ENCODE measurements at regions not wholly inside any gene's neighbourhood (a gene's known extent, or its start where the extent isn't known, plus 50 kb on each side); places are given as distances from the start of the nearest gene placed in this dataset.

GRCh38 chr5:158023266-158023665 lies 164.3 kb upstream of the CLINT1 start:
- Mint-ChIP-seq H3K27me3 (ENCODE audit: low read depth) (no peaks in the 10 kb centered on the region), H3K9me3 (peaks cover 2% of the 10 kb centered on the region), H3K36me3 (ENCODE audit: low read depth) (no peaks in the 10 kb centered on the region), H3K4me3 (no peak overlapping the region), H3K4me1 (no peaks in the 10 kb centered on the region), H3K27ac (ENCODE audit: unreplicated experiment) (no peak overlapping the region)
- TF ChIP-seq, protein P1, sequence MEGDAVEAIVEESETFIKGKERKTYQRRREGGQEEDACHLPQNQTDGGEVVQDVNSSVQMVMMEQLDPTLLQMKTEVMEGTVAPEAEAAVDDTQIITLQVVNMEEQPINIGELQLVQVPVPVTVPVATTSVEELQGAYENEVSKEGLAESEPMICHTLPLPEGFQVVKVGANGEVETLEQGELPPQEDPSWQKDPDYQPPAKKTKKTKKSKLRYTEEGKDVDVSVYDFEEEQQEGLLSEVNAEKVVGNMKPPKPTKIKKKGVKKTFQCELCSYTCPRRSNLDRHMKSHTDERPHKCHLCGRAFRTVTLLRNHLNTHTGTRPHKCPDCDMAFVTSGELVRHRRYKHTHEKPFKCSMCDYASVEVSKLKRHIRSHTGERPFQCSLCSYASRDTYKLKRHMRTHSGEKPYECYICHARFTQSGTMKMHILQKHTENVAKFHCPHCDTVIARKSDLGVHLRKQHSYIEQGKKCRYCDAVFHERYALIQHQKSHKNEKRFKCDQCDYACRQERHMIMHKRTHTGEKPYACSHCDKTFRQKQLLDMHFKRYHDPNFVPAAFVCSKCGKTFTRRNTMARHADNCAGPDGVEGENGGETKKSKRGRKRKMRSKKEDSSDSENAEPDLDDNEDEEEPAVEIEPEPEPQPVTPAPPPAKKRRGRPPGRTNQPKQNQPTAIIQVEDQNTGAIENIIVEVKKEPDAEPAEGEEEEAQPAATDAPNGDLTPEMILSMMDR (conservative IDR thresholded peaks at IDR 0.05) = no peak
- no peak for DNase-seq (ENCODE audit: low read depth, low spot score)

DNA sequence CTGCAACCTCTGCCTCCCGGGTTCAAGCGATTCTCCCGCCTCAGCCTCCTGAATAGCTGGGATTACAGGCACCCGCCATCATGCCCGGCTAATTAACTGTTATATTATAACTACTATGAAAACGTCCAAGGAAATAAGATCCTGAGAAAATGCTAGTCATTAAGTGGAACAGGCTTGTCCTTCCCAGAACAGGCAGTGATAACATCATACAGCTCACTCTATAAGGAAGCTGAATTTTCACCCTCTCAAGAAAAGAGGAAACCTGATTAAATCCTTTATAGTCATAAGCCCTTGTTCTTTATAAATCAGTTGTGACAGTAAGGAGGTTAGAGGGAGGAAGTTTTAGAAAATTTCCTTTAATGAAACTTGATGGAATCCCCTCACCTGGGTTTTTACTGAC lies 163.9 kb upstream of the CLINT1 start:
- H3K4me3 Mint-ChIP-seq = no peak overlapping the region
- no peaks in the 10 kb centered on the region for H3K4me1 Mint-ChIP-seq
- no peak for DNase-seq (ENCODE audit: low read depth, low spot score)
- no peaks in the 10 kb centered on the region for H3K36me3 Mint-ChIP-seq (ENCODE audit: low read depth)
- no peak overlapping the region for H3K27ac Mint-ChIP-seq (ENCODE audit: unreplicated experiment)
- no peaks in the 10 kb centered on the region for H3K27me3 Mint-ChIP-seq (ENCODE audit: low read depth)
- H3K9me3 Mint-ChIP-seq = peaks cover 2% of the 10 kb centered on the region
- TF ChIP-seq, protein P1 (conservative IDR thresholded peaks at IDR 0.05) = no peak

- no peak for DNase-seq (ENCODE audit: low read depth, low spot score)
- no peaks in the 10 kb centered on the region for H3K36me3 Mint-ChIP-seq (ENCODE audit: low read depth)
- TF ChIP-seq, protein P1 (conservative IDR thresholded peaks at IDR 0.05) = no peak
- peaks cover 2% of the 10 kb centered on the region for H3K9me3 Mint-ChIP-seq
- H3K27me3 Mint-ChIP-seq (ENCODE audit: low read depth) = no peaks in the 10 kb centered on the region
- no peaks in the 10 kb centered on the region for H3K4me1 Mint-ChIP-seq
- H3K27ac Mint-ChIP-seq (ENCODE audit: unreplicated experiment) = no peak overlapping the region
- H3K4me3 Mint-ChIP-seq = no peak overlapping the region
Observed at GRCh38 chr5:158022393-158022792, 163.4 kb upstream of the CLINT1 start.

DNA sequence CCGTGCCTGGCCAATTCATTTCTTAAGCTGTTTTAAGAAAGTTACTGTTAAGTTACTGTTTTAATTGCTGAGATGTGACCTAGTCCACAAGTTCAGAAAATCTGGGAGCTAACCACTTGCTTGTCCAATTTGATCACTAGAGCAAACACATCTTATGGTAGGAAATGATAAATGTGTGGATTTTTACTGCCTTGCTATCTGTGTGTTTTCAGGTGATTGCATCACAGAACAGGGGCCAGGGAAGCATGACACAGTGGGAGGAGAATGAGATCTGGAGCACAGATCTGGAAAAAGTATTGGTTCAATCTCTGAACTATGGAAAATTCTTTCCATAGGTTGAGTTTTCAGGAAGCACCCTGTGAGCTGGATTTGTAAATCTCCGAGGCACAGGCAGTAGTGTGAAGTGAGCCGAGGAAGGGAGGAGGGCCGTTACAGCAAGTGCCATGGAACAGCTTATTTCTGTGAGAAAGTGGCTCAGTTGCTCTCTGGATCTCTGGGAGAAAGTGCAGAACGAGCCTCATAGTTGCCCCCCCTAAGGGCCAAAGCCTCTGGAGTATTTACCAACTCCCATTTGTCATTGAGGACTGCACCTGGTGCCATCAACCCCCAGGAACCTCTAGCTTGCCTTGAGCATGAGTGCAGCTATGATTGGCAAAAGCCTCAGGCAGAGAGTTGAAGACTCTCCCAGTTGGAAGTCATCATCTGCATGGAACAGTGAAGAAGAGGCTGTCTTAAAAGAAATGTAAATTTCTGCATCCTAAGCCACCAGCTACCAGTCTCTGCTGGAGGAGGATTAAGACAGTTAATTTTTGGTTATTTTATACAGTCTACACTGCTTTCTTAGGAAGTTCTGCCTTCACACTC lies 161.8 kb upstream of the CLINT1 start:
- Mint-ChIP-seq H3K27ac (ENCODE audit: unreplicated experiment) (no peak overlapping the region), H3K4me1 (no peaks in the 10 kb centered on the region), H3K36me3 (ENCODE audit: low read depth) (no peaks in the 10 kb centered on the region), H3K27me3 (ENCODE audit: low read depth) (no peaks in the 10 kb centered on the region), H3K9me3 (peaks cover 2% of the 10 kb centered on the region), H3K4me3 (no peak overlapping the region)
- no peak for DNase-seq (ENCODE audit: low read depth, low spot score)
- TF ChIP-seq, protein P1 (conservative IDR thresholded peaks at IDR 0.05) = no peak

- Mint-ChIP-seq H3K27me3 (ENCODE audit: low read depth) (peaks cover 2% of the 10 kb centered on the region), H3K4me1 (peaks cover 11% of the 10 kb centered on the region), H3K4me3 (no peak overlapping the region), H3K36me3 (ENCODE audit: low read depth) (no peaks in the 10 kb centered on the region), H3K9me3 (no peaks in the 10 kb centered on the region), H3K27ac (ENCODE audit: unreplicated experiment) (no peak overlapping the region)
- TF ChIP-seq, protein P1 (conservative IDR thresholded peaks at IDR 0.05) = no peak
- DNase-seq (ENCODE audit: low read depth, low spot score) = no peak
Observed at GRCh38 chr5:158017469-158017868, 158.5 kb upstream of the CLINT1 start.

Data from neural crest cell (in vitro differentiated cells).